ENCODE measurements at regions not wholly inside any gene's neighbourhood (a gene's known extent, or its start where the extent isn't known, plus 50 kb on each side); places are given as distances from the start of the nearest gene placed in this dataset.
A peak's percentile ranks its signal among the peaks of the same experiment; 100 is the strongest.
"Not testable (repeated sequence)": the region's sequence is repeated elsewhere in the genome, so short reads cannot be mapped to it uniquely, and the experiment has no call there.

GRCh38 chr7:91674470-91674869 is 206.0 kb downstream of the MTERF1 start:
- DNase-seq (ENCODE audit: low read depth) = no peak

- no peak for DNase-seq (ENCODE audit: low read depth)
Measured at GRCh38 chr7:91681718-91682117, 198.8 kb downstream of the MTERF1 start.

- peak; percentile 3 for DNase-seq (ENCODE audit: low read depth)
Measured at GRCh38 chr7:91683823-91684222, 196.7 kb downstream of the MTERF1 start.

GRCh38 chr7:91685544-91685943 is 195.0 kb downstream of the MTERF1 start:
- DNase-seq (ENCODE audit: low read depth) = no peak

- DNase-seq (ENCODE audit: low read depth) = no peak
Measured at GRCh38 chr7:91690541-91691070, 189.9 kb downstream of the MTERF1 start.

GRCh38 chr7:91691865-91692264 is 188.6 kb downstream of the MTERF1 start:
- no peak for DNase-seq (ENCODE audit: low read depth)

- DNase-seq (ENCODE audit: low read depth) = no peak
Measured at GRCh38 chr7:91692800-91693199, 187.7 kb downstream of the MTERF1 start.

GRCh38 chr7:91694351-91694841 is 186.1 kb downstream of the MTERF1 start:
- no peak for DNase-seq (ENCODE audit: low read depth)

- no peak for DNase-seq (ENCODE audit: low read depth)
Measured at GRCh38 chr7:91710881-91711280, 169.6 kb downstream of the MTERF1 start.

GRCh38 chr7:91713669-91714068 is 166.8 kb downstream of the MTERF1 start:
- no peak for DNase-seq (ENCODE audit: low read depth)

GRCh38 chr7:91717681-91718470 is 162.6 kb downstream of the MTERF1 start:
- no peak for DNase-seq (ENCODE audit: low read depth)

GRCh38 chr7:91719008-91719407 is 161.5 kb downstream of the MTERF1 start:
- DNase-seq (ENCODE audit: low read depth) = no peak

GRCh38 chr7:91720260-91720937 is 160.1 kb downstream of the MTERF1 start:
- no peak for DNase-seq (ENCODE audit: low read depth)

GRCh38 chr7:91722831-91723230 is 157.7 kb downstream of the MTERF1 start:
- DNase-seq (ENCODE audit: low read depth) = no peak

GRCh38 chr7:91729046-91729445 is 151.5 kb downstream of the MTERF1 start:
- not testable (repeated sequence) for DNase-seq (ENCODE audit: low read depth)

GRCh38 chr7:91731976-91732375 is 148.5 kb downstream of the MTERF1 start:
- DNase-seq (ENCODE audit: low read depth) = no peak

GRCh38 chr7:91749418-91749817 is 131.1 kb downstream of the MTERF1 start:
- no peak for DNase-seq (ENCODE audit: low read depth)

GRCh38 chr7:91750091-91750490 is 130.4 kb downstream of the MTERF1 start:
- DNase-seq (ENCODE audit: low read depth) = no peak

GRCh38 chr7:91752102-91752501 is 128.4 kb downstream of the MTERF1 start:
- DNase-seq (ENCODE audit: low read depth) = no peak

GRCh38 chr7:91754280-91754679 is 126.2 kb downstream of the MTERF1 start:
- not testable (repeated sequence) for DNase-seq (ENCODE audit: low read depth)

GRCh38 chr7:91755121-91755520 is 125.4 kb downstream of the MTERF1 start:
- not testable (repeated sequence) for DNase-seq (ENCODE audit: low read depth)

- DNase-seq (ENCODE audit: low read depth) = no peak
Measured at GRCh38 chr7:91759205-91759863, 121.2 kb downstream of the MTERF1 start.
